H1 (cell line): ENCODE measurements at regions not wholly inside any gene's neighbourhood (a gene's known extent, or its start where the extent isn't known, plus 50 kb on each side); places are given as distances from the start of the nearest gene placed in this dataset.

ENCODE experiments used
- CHD1 ChIP-seq: IDR thresholded peaks from 2 replicates; pipeline ENCODE4 v1.6.1; 2012; ENCODE audit warnings: low read depth, low read length, improper control_type of control experiment
- KDM4A ChIP-seq: IDR thresholded peaks from one replicate; pipeline ENCODE4 v1.7.1; 2012; ENCODE audit warnings: low read depth, mild to moderate bottlenecking, moderate library complexity, low read length, inconsistent platforms; ENCODE audit not compliant: severe bottlenecking
- SAP30 ChIP-seq: fragments of 300-600 bp; sonication (generic); IDR thresholded peaks from 2 replicates; pipeline ENCODE4 v1.7.1; 2012; ENCODE audit warnings: low read length, moderate library complexity, mild to moderate bottlenecking, inconsistent platforms; ENCODE audit not compliant: insufficient read depth, insufficient replicate concordance
- ZNF274 ChIP-seq: IDR thresholded peaks from 2 replicates; pipeline ENCODE4 v1.7.0; 2012; ENCODE audit warnings: low read length, borderline replicate concordance; ENCODE audit errors: extremely low read depth

- no peak for TF ChIP-seq SAP30
- no peak for TF ChIP-seq ZNF274
- no peak for TF ChIP-seq CHD1
- TF ChIP-seq KDM4A = no peak
Observed at GRCh38 chr1:29413661-29414060, 177.3 kb downstream of the PTPRU start (continued).
